AG04449 (cell line): ENCODE measurements at regions not wholly inside any gene's neighbourhood (a gene's known extent, or its start where the extent isn't known, plus 50 kb on each side); places are given as distances from the start of the nearest gene placed in this dataset.

Experiments used
- CTCF ChIA-PET: fragments of 350-600 bp; formaldehyde crosslinking; extraction: SDS; loops from one replicate; lab custom pipeline; 2021; ENCODE audit warnings: antibody characterized with exemption; lab: Yijun Ruan, JAX
- POLR2A ChIA-PET: fragments of 400-600, 350-600 bp; formaldehyde crosslinking; extraction: SDS; loops from one replicate; lab custom pipeline; 2020; ENCODE audit warnings: antibody characterized with exemption, inconsistent platforms; lab: Yijun Ruan, JAX
- DNase-seq: peaks from one replicate; pipeline ENCODE4 v3.0.0-alpha.2; 2010; ENCODE audit warnings: low read depth, low spot score
- H3K4me3 ChIP-seq: 2 replicates; pipeline ENCODE4 v1.5.1; 2011; ENCODE audit warnings: low read depth, mild to moderate bottlenecking, control low read depth, low read length
- TF ChIP-seq, protein P1 (sequence below): IDR thresholded peaks from one replicate; pipeline ENCODE4 v1.5.1; 2011; ENCODE audit warnings: mild to moderate bottlenecking, moderate library complexity, low read length, control low read depth, inconsistent platforms; ENCODE audit not compliant: insufficient read depth; ENCODE audit errors: missing control alignments

DNA sequence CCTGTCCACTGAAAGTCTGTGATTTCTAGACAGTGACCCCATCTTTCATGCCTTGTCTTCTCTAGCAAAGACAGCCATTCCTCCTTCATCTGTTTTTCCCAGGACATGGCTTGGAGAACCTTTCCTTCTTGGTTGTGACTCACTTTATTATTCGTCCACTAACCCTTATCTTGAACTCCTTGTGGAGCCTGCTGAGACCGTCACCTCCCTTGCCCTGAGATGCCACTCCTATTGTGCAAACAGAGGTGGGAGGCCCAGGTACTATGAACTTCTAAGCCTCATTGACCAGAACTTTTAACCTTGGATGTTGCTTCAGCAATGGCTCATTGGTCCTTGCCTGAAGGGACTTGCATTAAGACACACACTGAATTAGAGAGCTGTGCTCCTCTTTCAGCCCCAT is 117.5 kb downstream of the FOXD2 start:
- ChIA-PET CTCF (no interaction called here), POLR2A (no interaction called here)
- H3K4me3 ChIP-seq = no peak overlapping the region
- TF ChIP-seq, protein P1, sequence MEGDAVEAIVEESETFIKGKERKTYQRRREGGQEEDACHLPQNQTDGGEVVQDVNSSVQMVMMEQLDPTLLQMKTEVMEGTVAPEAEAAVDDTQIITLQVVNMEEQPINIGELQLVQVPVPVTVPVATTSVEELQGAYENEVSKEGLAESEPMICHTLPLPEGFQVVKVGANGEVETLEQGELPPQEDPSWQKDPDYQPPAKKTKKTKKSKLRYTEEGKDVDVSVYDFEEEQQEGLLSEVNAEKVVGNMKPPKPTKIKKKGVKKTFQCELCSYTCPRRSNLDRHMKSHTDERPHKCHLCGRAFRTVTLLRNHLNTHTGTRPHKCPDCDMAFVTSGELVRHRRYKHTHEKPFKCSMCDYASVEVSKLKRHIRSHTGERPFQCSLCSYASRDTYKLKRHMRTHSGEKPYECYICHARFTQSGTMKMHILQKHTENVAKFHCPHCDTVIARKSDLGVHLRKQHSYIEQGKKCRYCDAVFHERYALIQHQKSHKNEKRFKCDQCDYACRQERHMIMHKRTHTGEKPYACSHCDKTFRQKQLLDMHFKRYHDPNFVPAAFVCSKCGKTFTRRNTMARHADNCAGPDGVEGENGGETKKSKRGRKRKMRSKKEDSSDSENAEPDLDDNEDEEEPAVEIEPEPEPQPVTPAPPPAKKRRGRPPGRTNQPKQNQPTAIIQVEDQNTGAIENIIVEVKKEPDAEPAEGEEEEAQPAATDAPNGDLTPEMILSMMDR = no peak
- no peak for DNase-seq

DNA sequence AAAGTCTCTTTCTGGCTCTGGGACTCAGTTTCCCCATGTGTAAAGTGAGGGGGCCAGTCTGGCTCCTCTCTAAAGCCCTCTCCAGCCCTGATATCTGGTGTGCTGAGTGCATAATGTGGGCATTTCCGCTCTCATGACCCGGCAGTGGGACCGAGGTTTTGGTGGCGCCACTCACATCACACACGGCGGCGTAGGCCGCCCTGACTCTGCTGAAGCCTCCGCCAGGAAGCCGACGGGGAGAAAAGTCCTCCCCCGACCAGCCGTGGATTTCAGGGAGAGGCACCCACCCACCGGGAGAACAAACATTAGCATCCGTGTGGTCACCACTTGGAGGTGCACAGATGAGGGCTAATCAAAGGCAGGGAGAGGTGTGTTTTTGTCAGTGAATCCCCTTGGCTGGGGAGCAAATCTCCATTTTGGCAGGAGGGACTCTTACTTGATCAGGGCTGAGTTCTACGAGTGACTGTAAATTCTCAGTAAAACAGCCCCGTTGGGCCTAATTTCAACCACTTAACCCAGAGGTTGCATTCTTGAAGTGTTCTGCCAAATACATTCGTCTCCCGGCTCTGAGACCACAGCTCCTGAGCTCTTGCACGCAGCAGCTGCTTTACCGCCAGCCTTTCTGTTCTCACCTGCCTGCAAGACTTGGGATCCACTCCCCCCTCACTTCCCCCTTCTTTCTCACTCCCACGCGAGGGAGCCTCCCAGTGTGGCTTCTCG is 118.2 kb downstream of the FOXD2 start:
- ChIA-PET POLR2A (no interaction called here), CTCF (no interaction called here)
- TF ChIP-seq, protein P1 = no peak
- no peak overlapping the region for H3K4me3 ChIP-seq
- no peak for DNase-seq

DNA sequence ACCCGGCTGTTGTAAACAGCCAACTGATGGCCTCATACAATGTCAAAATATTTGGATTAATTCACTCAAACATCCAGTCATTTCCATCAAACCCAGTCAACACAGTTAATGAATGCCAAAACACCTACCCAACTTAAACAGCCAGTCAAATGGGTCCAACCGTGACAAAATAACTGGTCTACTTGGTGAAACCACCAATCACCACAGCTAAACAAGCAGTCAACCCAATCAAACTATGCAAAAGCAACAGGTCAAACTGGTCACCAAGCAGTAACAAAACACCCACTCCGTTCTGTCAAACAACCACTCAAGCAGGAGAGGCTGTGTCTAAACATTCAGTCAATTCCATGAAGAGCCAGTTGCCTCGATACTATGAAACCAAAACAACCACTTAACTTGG is 119.2 kb downstream of the FOXD2 start:
- no peak overlapping the region for H3K4me3 ChIP-seq
- ChIA-PET POLR2A (interaction anchor here (0.6 kb wide), 1 partner anchor 13 kb away, joined by 3 read pairs; no protein-coding TSS in a partner anchor), CTCF (no interaction called here)
- DNase-seq = no peak
- TF ChIP-seq, protein P1 = no peak

DNA sequence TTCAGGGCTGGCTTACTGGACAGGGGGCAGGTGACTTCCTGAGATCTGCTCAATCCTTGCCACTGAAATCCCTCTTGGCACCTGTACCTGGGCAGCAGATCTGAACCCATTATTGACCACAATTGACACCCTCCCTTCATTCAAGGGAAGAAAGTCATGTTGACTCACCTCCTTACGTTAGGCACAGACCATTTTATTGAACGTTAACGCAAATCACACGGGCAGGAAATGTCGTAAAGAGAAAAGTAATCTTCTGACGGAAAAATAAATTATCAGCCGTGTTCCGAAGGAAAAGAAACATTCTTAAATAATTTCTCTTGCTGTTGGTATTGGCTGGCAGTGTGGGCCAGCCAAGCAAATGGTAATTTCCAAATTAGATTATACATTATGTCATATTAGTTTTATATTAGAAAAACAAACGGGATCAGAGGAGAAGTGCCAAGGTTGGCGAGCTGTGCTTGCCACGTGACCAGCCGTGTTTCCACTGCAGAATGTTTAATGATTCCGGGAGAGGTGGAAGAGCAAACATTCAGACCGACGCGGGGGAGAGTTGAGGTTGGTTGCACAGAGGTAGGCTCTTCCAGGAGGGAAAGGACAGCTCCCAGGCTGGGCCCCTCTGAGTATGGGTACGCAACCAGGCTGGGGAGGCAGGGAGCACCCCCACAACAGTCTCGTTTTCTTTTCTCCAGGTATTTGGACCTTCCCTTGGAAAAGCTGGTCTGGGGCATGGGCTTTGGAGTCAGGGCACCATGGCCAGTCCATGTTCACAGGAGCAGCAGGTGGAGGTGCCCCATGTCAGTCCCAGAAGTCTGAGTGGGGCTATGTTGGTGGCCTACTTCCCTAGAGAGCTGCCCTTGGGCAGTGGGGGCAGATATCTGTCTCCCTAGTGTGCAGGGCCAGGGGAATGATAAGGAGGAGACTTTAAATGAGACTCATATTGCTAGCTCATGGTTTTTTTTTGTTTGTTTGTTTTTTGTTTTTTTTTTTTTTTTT is 121.1 kb downstream of the FOXD2 start:
- ChIA-PET CTCF (interaction anchor here (0.9 to 3.2 kb wide), 2 partner anchors 11 to 380 kb away, joined by 3 to 16 read pairs; no protein-coding TSS in a partner anchor), POLR2A (no interaction called here)
- TF ChIP-seq, protein P1 = no peak
- H3K4me3 ChIP-seq = no peak overlapping the region
- no peak for DNase-seq

DNA sequence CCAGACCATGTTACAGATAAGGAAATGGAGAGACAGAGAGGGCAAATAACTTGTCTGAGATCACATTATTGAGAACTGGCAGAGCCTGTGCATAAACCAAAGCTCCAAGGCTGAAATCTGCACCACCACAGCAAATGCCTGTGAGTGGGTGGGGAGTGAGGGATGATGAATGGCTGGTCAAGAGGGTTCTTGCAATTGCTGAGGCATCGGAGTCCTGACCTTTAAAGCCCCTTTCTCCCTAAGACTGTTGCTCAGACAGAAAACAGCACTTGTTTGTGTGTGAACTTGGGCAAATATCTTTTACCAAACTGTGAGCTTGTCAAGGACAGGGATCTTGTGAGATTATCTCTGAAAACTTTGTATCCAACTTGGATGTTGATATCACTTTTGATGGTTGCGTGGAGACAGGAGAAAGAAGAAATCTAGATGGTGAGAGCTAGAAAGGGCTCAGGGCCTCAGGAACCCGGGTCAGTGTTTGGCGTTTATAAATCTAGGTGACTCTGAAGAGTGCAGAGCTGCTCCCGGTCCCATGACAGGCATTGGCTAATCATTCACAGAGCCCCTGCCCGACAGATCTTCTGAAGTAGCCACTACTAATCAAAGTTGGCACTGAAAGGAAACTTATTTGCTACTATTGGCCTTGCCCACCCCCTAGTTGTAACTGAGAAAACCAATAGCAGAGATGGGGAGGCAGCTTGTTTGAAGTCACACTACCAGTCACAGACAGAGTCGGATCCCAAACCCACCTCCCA is 122.3 kb downstream of the FOXD2 start:
- CTCF ChIA-PET = interaction anchor here (1.4 to 3.2 kb wide), 3 partner anchors 10 to 122 kb away, joined by 3 to 16 read pairs (median 4); partner anchors contain the start of gene FOXD2
- TF ChIP-seq, protein P1 = no peak
- no peak for DNase-seq
- no peak overlapping the region for H3K4me3 ChIP-seq
- POLR2A ChIA-PET = interaction anchor here (0.7 kb wide), 1 partner anchor 12 kb away, joined by 3 read pairs; no protein-coding TSS in a partner anchor
